Activated T-cell treated with anti-CD3 and anti-CD28 coated beads, Interleukin-2, amount 50 U/mL, for 72 hours (primary cell): ENCODE measurements at regions not wholly inside any gene's neighbourhood (a gene's known extent, or its start where the extent isn't known, plus 50 kb on each side); places are given as distances from the start of the nearest gene placed in this dataset.

Experiments used
- ATAC-seq, 2 donors: fragments of 150-1000 bp; cut with Tn5 transposase; replicated peaks in 1 of 2; 2 replicates each; pipeline ENCODE4 v1.10.0; 2021; ENCODE audit warnings: moderate library complexity in 2 of 2, mild to moderate bottlenecking in 1 of 2
- DNase-seq, 2 donors: peaks; one replicate each; pipeline ENCODE4 v3.0.0; 2021 to 2022; ENCODE audit warnings: mixed read lengths in 1 of 2
- H3K27ac Mint-ChIP-seq: one replicate; pipeline ENCODE4 v1.8.0; 2022; ENCODE audit warnings: mild to moderate bottlenecking, moderate library complexity, mixed read lengths
- H3K27me3 Mint-ChIP-seq: one replicate; pipeline ENCODE4 v1.8.0; 2022; ENCODE audit warnings: low read depth, mixed read lengths
- H3K36me3 Mint-ChIP-seq, 2 donors: one replicate each; pipeline ENCODE4 v1.8.0; 2022; ENCODE audit warnings: mixed read lengths in 2 of 2, mild to moderate bottlenecking in 1 of 2; ENCODE audit not compliant: insufficient read depth in 2 of 2
- H3K4me1 Mint-ChIP-seq: one replicate; pipeline ENCODE4 v1.8.0; 2022; ENCODE audit warnings: low read depth, mixed read lengths
- H3K4me3 Mint-ChIP-seq, 2 donors: one replicate each; pipeline ENCODE4 v1.8.0; 2022; ENCODE audit warnings: mild to moderate bottlenecking in 2 of 2, mixed read lengths in 2 of 2, moderate library complexity in 2 of 2
- H3K9me3 Mint-ChIP-seq, 2 donors: one replicate each; pipeline ENCODE4 v1.8.0; 2022; ENCODE audit warnings: mixed read lengths in 2 of 2

GRCh38 chr6:141259807-141260206 is 872.9 kb upstream of the GJE1 start:
- no peaks in the 10 kb centered on the region for H3K36me3 Mint-ChIP-seq
- H3K27me3 Mint-ChIP-seq: no peaks in the 10 kb centered on the region
- ATAC-seq (no peak), DNase-seq (no peak)
- H3K9me3 Mint-ChIP-seq: no peaks in the 10 kb centered on the region
- no peak overlapping the region for H3K4me3 Mint-ChIP-seq
- H3K27ac Mint-ChIP-seq: no peak overlapping the region
- no peaks in the 10 kb centered on the region for H3K4me1 Mint-ChIP-seq

GRCh38 chr6:141259091-141259490 is 873.6 kb upstream of the GJE1 start:
- no peaks in the 10 kb centered on the region for H3K27me3 Mint-ChIP-seq
- no peak for DNase-seq
- ATAC-seq: no peak
- no peaks in the 10 kb centered on the region for H3K4me1 Mint-ChIP-seq
- H3K4me3 Mint-ChIP-seq: no peak overlapping the region
- no peak overlapping the region for H3K27ac Mint-ChIP-seq
- H3K36me3 Mint-ChIP-seq: no peaks in the 10 kb centered on the region
- no peaks in the 10 kb centered on the region for H3K9me3 Mint-ChIP-seq

- Mint-ChIP-seq H3K36me3 (no peaks in the 10 kb centered on the region), H3K4me1 (no peaks in the 10 kb centered on the region), H3K27ac (no peak overlapping the region), H3K4me3 (no peak overlapping the region), H3K9me3 (no peaks in the 10 kb centered on the region), H3K27me3 (no peaks in the 10 kb centered on the region)
- DNase-seq (no peak), ATAC-seq (no peak)
These were observed 874.2 kb upstream of the GJE1 start for GRCh38 chr6:141258516-141258915.

GRCh38 chr6:141254336-141254735 is 878.4 kb upstream of the GJE1 start:
- H3K4me3 Mint-ChIP-seq: no peak overlapping the region
- no peaks in the 10 kb centered on the region for H3K36me3 Mint-ChIP-seq
- no peaks in the 10 kb centered on the region for H3K4me1 Mint-ChIP-seq
- DNase-seq: no peak
- no peaks in the 10 kb centered on the region for H3K9me3 Mint-ChIP-seq
- no peaks in the 10 kb centered on the region for H3K27me3 Mint-ChIP-seq
- no peak for ATAC-seq
- H3K27ac Mint-ChIP-seq: no peak overlapping the region

GRCh38 chr6:141252828-141253608 is 879.7 kb upstream of the GJE1 start:
- DNase-seq: no peak
- H3K9me3 Mint-ChIP-seq: no peaks in the 10 kb centered on the region
- H3K27me3 Mint-ChIP-seq: no peaks in the 10 kb centered on the region
- H3K4me1 Mint-ChIP-seq: no peaks in the 10 kb centered on the region
- ATAC-seq: no peak
- peak overlapping the region in 1 of 2 donors; percentile 27 for H3K4me3 Mint-ChIP-seq
- H3K27ac Mint-ChIP-seq: no peak overlapping the region
- H3K36me3 Mint-ChIP-seq: no peaks in the 10 kb centered on the region

- Mint-ChIP-seq H3K27me3 (no peaks in the 10 kb centered on the region), H3K4me1 (no peaks in the 10 kb centered on the region), H3K36me3 (no peaks in the 10 kb centered on the region), H3K27ac (no peak overlapping the region), H3K9me3 (no peaks in the 10 kb centered on the region), H3K4me3 (no peak overlapping the region)
- ATAC-seq (no peak), DNase-seq (no peak)
These were observed 881.4 kb upstream of the GJE1 start for GRCh38 chr6:141251286-141251685.

GRCh38 chr6:141248021-141248799 is 884.5 kb upstream of the GJE1 start:
- no peaks in the 10 kb centered on the region for H3K4me1 Mint-ChIP-seq
- H3K27me3 Mint-ChIP-seq: no peaks in the 10 kb centered on the region
- no peak for DNase-seq
- no peak overlapping the region for H3K27ac Mint-ChIP-seq
- no peak overlapping the region for H3K4me3 Mint-ChIP-seq
- H3K36me3 Mint-ChIP-seq: no peaks in the 10 kb centered on the region
- no peaks in the 10 kb centered on the region for H3K9me3 Mint-ChIP-seq
- ATAC-seq: no peak

GRCh38 chr6:141244366-141244765 is 888.4 kb upstream of the GJE1 start:
- no peak for DNase-seq
- Mint-ChIP-seq H3K27ac (no peak overlapping the region), H3K27me3 (no peaks in the 10 kb centered on the region), H3K4me1 (no peaks in the 10 kb centered on the region), H3K9me3 (no peaks in the 10 kb centered on the region), H3K4me3 (no peak overlapping the region), H3K36me3 (no peaks in the 10 kb centered on the region)
- ATAC-seq: no peak

GRCh38 chr6:141242957-141243356 is 889.8 kb upstream of the GJE1 start:
- no peaks in the 10 kb centered on the region for H3K4me1 Mint-ChIP-seq
- no peak overlapping the region for H3K4me3 Mint-ChIP-seq
- no peaks in the 10 kb centered on the region for H3K36me3 Mint-ChIP-seq
- DNase-seq (no peak), ATAC-seq (no peak)
- H3K9me3 Mint-ChIP-seq: no peaks in the 10 kb centered on the region
- H3K27me3 Mint-ChIP-seq: no peaks in the 10 kb centered on the region
- no peak overlapping the region for H3K27ac Mint-ChIP-seq

GRCh38 chr6:141229296-141229695 is 903.4 kb upstream of the GJE1 start:
- Mint-ChIP-seq H3K4me1 (no peaks in the 10 kb centered on the region), H3K27ac (no peak overlapping the region), H3K27me3 (no peaks in the 10 kb centered on the region), H3K4me3 (no peak overlapping the region), H3K9me3 (peaks cover 0 to 6% of the 10 kb centered on the region in 2 donors), H3K36me3 (no peaks in the 10 kb centered on the region)
- DNase-seq (no peak), ATAC-seq (no peak)

- no peak overlapping the region for H3K27ac Mint-ChIP-seq
- DNase-seq: no peak
- H3K36me3 Mint-ChIP-seq: peaks cover 0 to 2% of the 10 kb centered on the region in 2 donors
- peaks cover 2% of the 10 kb centered on the region in 2 donors for H3K9me3 Mint-ChIP-seq
- no peak overlapping the region for H3K4me3 Mint-ChIP-seq
- H3K27me3 Mint-ChIP-seq: no peaks in the 10 kb centered on the region
- no peaks in the 10 kb centered on the region for H3K4me1 Mint-ChIP-seq
- ATAC-seq: no peak
These were observed 914.1 kb upstream of the GJE1 start for GRCh38 chr6:141218583-141218982.

GRCh38 chr6:141216726-141217125 is 916.0 kb upstream of the GJE1 start:
- no peak for ATAC-seq
- H3K36me3 Mint-ChIP-seq: peaks cover 0 to 2% of the 10 kb centered on the region in 2 donors
- H3K4me3 Mint-ChIP-seq: no peak overlapping the region
- no peak for DNase-seq
- H3K4me1 Mint-ChIP-seq: no peaks in the 10 kb centered on the region
- peaks cover 5% of the 10 kb centered on the region for H3K27me3 Mint-ChIP-seq
- H3K9me3 Mint-ChIP-seq: peaks cover 2% of the 10 kb centered on the region in 2 donors
- H3K27ac Mint-ChIP-seq: no peak overlapping the region

- Mint-ChIP-seq H3K4me1 (no peaks in the 10 kb centered on the region), H3K4me3 (no peak overlapping the region), H3K27ac (no peak overlapping the region), H3K9me3 (no peaks in the 10 kb centered on the region), H3K27me3 (peaks cover 5% of the 10 kb centered on the region), H3K36me3 (no peaks in the 10 kb centered on the region)
- DNase-seq: no peak
- no peak for ATAC-seq
These were observed 920.4 kb upstream of the GJE1 start for GRCh38 chr6:141212296-141212695.
